Osteoblast (primary cell): ENCODE measurements at regions not wholly inside any gene's neighbourhood (a gene's known extent, or its start where the extent isn't known, plus 50 kb on each side); places are given as distances from the start of the nearest gene placed in this dataset.
A peak's percentile ranks its signal among the peaks of the same experiment; 100 is the strongest.

Experiments used
- DNase-seq: peaks from one replicate; pipeline ENCODE4 v3.0.0; 2011; ENCODE audit warnings: low spot score, mixed read lengths; ENCODE audit not compliant: insufficient read length; ENCODE audit errors: missing footprints
- H2AFZ ChIP-seq: 2 replicates; pipeline ENCODE4 v1.6.0; 2011; ENCODE audit warnings: mild to moderate bottlenecking, low read length
- H3K27ac ChIP-seq: 2 replicates; pipeline ENCODE4 v1.5.1; 2011; ENCODE audit warnings: mild to moderate bottlenecking, low read depth, low read length, moderate library complexity
- H3K27me3 ChIP-seq: 2 replicates; pipeline ENCODE4 v1.6.0; 2012; ENCODE audit warnings: mild to moderate bottlenecking, control low read depth, inconsistent platforms, low read length, moderate library complexity; ENCODE audit not compliant: insufficient read depth
- H3K36me3 ChIP-seq: 2 replicates; pipeline ENCODE4 v1.5.1; 2011; ENCODE audit warnings: mild to moderate bottlenecking, low read length, control low read depth, moderate library complexity; ENCODE audit not compliant: insufficient read depth
- H3K4me1 ChIP-seq: 2 replicates; pipeline ENCODE4 v1.5.1; 2011; ENCODE audit warnings: mild to moderate bottlenecking, low read length, control low read depth, moderate library complexity; ENCODE audit not compliant: insufficient read depth
- H3K4me2 ChIP-seq: 2 replicates; pipeline ENCODE4 v1.6.0; 2011; ENCODE audit warnings: mild to moderate bottlenecking, low read length; ENCODE audit not compliant: insufficient read depth
- H3K4me3 ChIP-seq: fragments of 200-600 bp; sonication (generic); 3 replicates; pipeline ENCODE4 v1.5.1; 2012; ENCODE audit warnings: mild to moderate bottlenecking, low read length, inconsistent platforms; ENCODE audit not compliant: insufficient read depth
- H3K79me2 ChIP-seq: 2 replicates; pipeline ENCODE4 v1.6.0; 2012; ENCODE audit warnings: mild to moderate bottlenecking, low read length, control low read depth, inconsistent platforms; ENCODE audit not compliant: insufficient read depth
- H3K9me3 ChIP-seq: 2 replicates; pipeline ENCODE4 v1.5.1; 2011; ENCODE audit warnings: low read depth, low read length, control low read depth
- H4K20me1 ChIP-seq: 2 replicates; pipeline ENCODE4 v1.6.0; 2012; ENCODE audit warnings: mild to moderate bottlenecking, low read length, control low read depth; ENCODE audit not compliant: insufficient read depth
- TF ChIP-seq, protein P1 (sequence below): IDR thresholded peaks from 2 replicates; pipeline ENCODE4 v1.5.1; 2011; ENCODE audit warnings: mild to moderate bottlenecking, low read depth, low read length, moderate library complexity; ENCODE audit errors: extremely low read depth

GRCh38 chr15:62665449-62665848 lies 377.1 kb upstream of the TPM1 start:
- Histone ChIP-seq H3K4me2 (peak overlapping the region; percentile 27), H3K27me3 (no peaks in the 10 kb centered on the region), H3K27ac (no peak overlapping the region), H4K20me1 (no peaks in the 10 kb centered on the region), H3K79me2 (no peaks in the 10 kb centered on the region), H3K9me3 (no peaks in the 10 kb centered on the region), H2AFZ (peak overlapping the region; percentile 8), H3K4me1 (peaks cover 5% of the 10 kb centered on the region), H3K36me3 (no peaks in the 10 kb centered on the region), H3K4me3 (no peak overlapping the region)
- TF ChIP-seq, protein P1, sequence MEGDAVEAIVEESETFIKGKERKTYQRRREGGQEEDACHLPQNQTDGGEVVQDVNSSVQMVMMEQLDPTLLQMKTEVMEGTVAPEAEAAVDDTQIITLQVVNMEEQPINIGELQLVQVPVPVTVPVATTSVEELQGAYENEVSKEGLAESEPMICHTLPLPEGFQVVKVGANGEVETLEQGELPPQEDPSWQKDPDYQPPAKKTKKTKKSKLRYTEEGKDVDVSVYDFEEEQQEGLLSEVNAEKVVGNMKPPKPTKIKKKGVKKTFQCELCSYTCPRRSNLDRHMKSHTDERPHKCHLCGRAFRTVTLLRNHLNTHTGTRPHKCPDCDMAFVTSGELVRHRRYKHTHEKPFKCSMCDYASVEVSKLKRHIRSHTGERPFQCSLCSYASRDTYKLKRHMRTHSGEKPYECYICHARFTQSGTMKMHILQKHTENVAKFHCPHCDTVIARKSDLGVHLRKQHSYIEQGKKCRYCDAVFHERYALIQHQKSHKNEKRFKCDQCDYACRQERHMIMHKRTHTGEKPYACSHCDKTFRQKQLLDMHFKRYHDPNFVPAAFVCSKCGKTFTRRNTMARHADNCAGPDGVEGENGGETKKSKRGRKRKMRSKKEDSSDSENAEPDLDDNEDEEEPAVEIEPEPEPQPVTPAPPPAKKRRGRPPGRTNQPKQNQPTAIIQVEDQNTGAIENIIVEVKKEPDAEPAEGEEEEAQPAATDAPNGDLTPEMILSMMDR: no peak
- DNase-seq: no peak

- TF ChIP-seq, protein P1: no peak
- Histone ChIP-seq H3K4me2 (no peak overlapping the region), H3K9me3 (no peaks in the 10 kb centered on the region)
These were observed 376.5 kb upstream of the TPM1 start for GRCh38 chr15:62666046-62666445.

DNA sequence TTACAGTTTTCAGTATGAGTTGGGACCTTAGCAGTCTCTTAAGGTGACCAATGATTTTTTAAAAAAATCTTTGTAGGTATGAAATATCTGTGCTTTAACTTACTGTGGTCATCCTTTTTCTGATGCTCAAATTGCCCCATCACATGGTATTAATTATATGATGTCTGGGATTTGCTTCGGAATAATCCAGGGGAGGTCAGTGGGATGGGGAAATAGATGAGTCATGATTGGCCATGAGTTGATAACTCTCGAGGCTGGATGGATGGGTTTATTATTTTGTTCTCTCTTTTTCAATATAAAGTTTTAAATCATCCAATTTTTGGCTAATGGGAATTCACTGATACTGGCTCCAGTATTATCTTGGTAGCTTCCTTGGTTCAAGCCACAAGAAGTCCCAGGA lies 370.3 kb upstream of the TPM1 start:
- no peak for DNase-seq
- peaks cover 4% of the 10 kb centered on the region for H3K36me3 ChIP-seq
- no peak overlapping the region for H3K27ac ChIP-seq
- H4K20me1 ChIP-seq: no peaks in the 10 kb centered on the region
- H3K27me3 ChIP-seq: no peaks in the 10 kb centered on the region
- TF ChIP-seq, protein P1: no peak
- no peaks in the 10 kb centered on the region for H3K4me1 ChIP-seq
- H3K79me2 ChIP-seq: no peaks in the 10 kb centered on the region
- H3K9me3 ChIP-seq: no peaks in the 10 kb centered on the region
- no peak overlapping the region for H3K4me2 ChIP-seq
- no peak overlapping the region for H2AFZ ChIP-seq
- H3K4me3 ChIP-seq: no peak overlapping the region

More at GRCh38 chr15:62666046-62666445, 376.5 kb upstream of the TPM1 start:
- Histone ChIP-seq H2AFZ (no peak overlapping the region), H4K20me1 (no peaks in the 10 kb centered on the region), H3K4me1 (peaks cover 5% of the 10 kb centered on the region), H3K36me3 (no peaks in the 10 kb centered on the region), H3K27ac (no peak overlapping the region), H3K4me3 (no peak overlapping the region), H3K27me3 (no peaks in the 10 kb centered on the region), H3K79me2 (no peaks in the 10 kb centered on the region)
- no peak for DNase-seq

GRCh38 chr15:62676891-62677290 lies 365.7 kb upstream of the TPM1 start:
- Histone ChIP-seq H3K27me3 (no peaks in the 10 kb centered on the region), H3K4me1 (no peaks in the 10 kb centered on the region), H3K4me2 (no peak overlapping the region), H3K4me3 (no peak overlapping the region), H4K20me1 (no peaks in the 10 kb centered on the region), H3K27ac (no peak overlapping the region), H3K79me2 (no peaks in the 10 kb centered on the region), H2AFZ (no peak overlapping the region), H3K36me3 (peaks cover 4% of the 10 kb centered on the region), H3K9me3 (no peaks in the 10 kb centered on the region)
- no peak for DNase-seq
- TF ChIP-seq, protein P1: no peak
